GM23338 (cell line): ENCODE measurements at regions not wholly inside any gene's neighbourhood (a gene's known extent, or its start where the extent isn't known, plus 50 kb on each side); places are given as distances from the start of the nearest gene placed in this dataset.

ENCODE experiments used
- ATAC-seq: fragments of 200-7000 bp; cut with Tn5 transposase; 3 replicates; pipeline ENCODE4 v1.9.1; 2020
- DNase-seq: peaks from one replicate; pipeline ENCODE4 v3.0.0-alpha.2; 2015; ENCODE audit warnings: low spot score
- H2AFZ ChIP-seq: fragments of 200-600 bp; sonication (generic); 2 replicates; pipeline ENCODE4 v1.8.0; 2016; ENCODE audit warnings: antibody characterized with exemption, mild to moderate bottlenecking, moderate library complexity
- H3F3A ChIP-seq: fragments of 200-600 bp; sonication (generic); replicated peaks from 2 replicates; pipeline ENCODE4 v1.8.0; 2017; ENCODE audit warnings: antibody characterized with exemption, mixed run types, low read depth
- H3K27ac ChIP-seq: fragments of 200-600 bp; sonication (generic); 2 replicates; pipeline ENCODE4 v1.6.1; 2016; ENCODE audit warnings: low read depth
- H3K27me3 ChIP-seq: fragments of 200-600 bp; sonication (generic); 2 replicates; pipeline ENCODE4 v1.8.0; 2016; ENCODE audit warnings: mild to moderate bottlenecking, mixed run types, moderate library complexity; ENCODE audit not compliant: insufficient read depth
- H3K36me3 ChIP-seq: fragments of 200-600 bp; sonication (generic); 2 replicates; pipeline ENCODE4 v1.8.0; 2016; ENCODE audit warnings: mild to moderate bottlenecking; ENCODE audit not compliant: insufficient read depth
- H3K4me1 ChIP-seq: fragments of 200-600 bp; sonication (generic); 2 replicates; pipeline ENCODE4 v1.8.0; 2016; ENCODE audit warnings: mild to moderate bottlenecking, moderate library complexity; ENCODE audit not compliant: insufficient read depth
- H3K4me2 ChIP-seq: fragments of 200-600 bp; sonication (generic); 2 replicates; pipeline ENCODE4 v1.7.1; 2017; ENCODE audit warnings: mixed run types
- H3K4me3 ChIP-seq: fragments of 200-600 bp; sonication (generic); 2 replicates; pipeline ENCODE4 v1.6.1; 2016; ENCODE audit warnings: mixed run types
- H3K79me2 ChIP-seq: fragments of 200-600 bp; sonication (generic); replicated peaks from 2 replicates; pipeline ENCODE4 v1.8.0; 2017; ENCODE audit warnings: mild to moderate bottlenecking; ENCODE audit not compliant: insufficient read depth
- H3K9me2 ChIP-seq: fragments of 200-600 bp; sonication (generic); 2 replicates; pipeline ENCODE4 v1.8.0; 2017; ENCODE audit not compliant: insufficient read depth
- H4K20me1 ChIP-seq: fragments of 200-600 bp; sonication (generic); replicated peaks from 2 replicates; pipeline ENCODE4 v1.8.0; 2017; ENCODE audit warnings: mild to moderate bottlenecking; ENCODE audit not compliant: insufficient read depth
- H3K27ac Mint-ChIP-seq: 2 replicates; pipeline ENCODE4 v1.8.0; 2020; ENCODE audit warnings: inconsistent platforms, mild to moderate bottlenecking, moderate library complexity, mixed read lengths
- H3K27me3 Mint-ChIP-seq: 3 replicates; pipeline ENCODE4 v1.8.0; 2022; ENCODE audit warnings: low read depth, mild to moderate bottlenecking, moderate library complexity, mixed read lengths, inconsistent platforms; ENCODE audit not compliant: insufficient read depth, poor library complexity
- H3K36me3 Mint-ChIP-seq: 3 replicates; pipeline ENCODE4 v1.8.0; 2021; ENCODE audit warnings: low read depth, mild to moderate bottlenecking, inconsistent platforms, moderate library complexity, mixed read lengths
- H3K4me1 Mint-ChIP-seq: 3 replicates; pipeline ENCODE4 v1.8.0; 2020; ENCODE audit warnings: mild to moderate bottlenecking, inconsistent platforms, mixed read lengths
- H3K4me3 Mint-ChIP-seq: 3 replicates; pipeline ENCODE4 v1.8.0; 2021; ENCODE audit warnings: moderate library complexity, mild to moderate bottlenecking, inconsistent platforms, mixed read lengths
- H3K9me3 Mint-ChIP-seq: 3 replicates; pipeline ENCODE4 v1.8.0; 2020; ENCODE audit warnings: moderate library complexity, mild to moderate bottlenecking, inconsistent platforms, mixed read lengths
- CREB1 ChIP-seq: fragments of 250-450 bp; sonication (Bioruptor Pico); IDR thresholded peaks from 2 replicates; pipeline ENCODE4 v1.5.0; 2020; ENCODE audit warnings: low read depth, mild to moderate bottlenecking, moderate library complexity
- EZH2 ChIP-seq: fragments of 200-600 bp; sonication (generic); IDR thresholded peaks from one replicate; pipeline ENCODE4 v1.8.0; 2017; ENCODE audit warnings: antibody characterized with exemption, mild to moderate bottlenecking, low read depth; ENCODE audit not compliant: unreplicated experiment
- EZH2phosphoT487 ChIP-seq: fragments of 200-600 bp; sonication (generic); IDR thresholded peaks from one replicate; pipeline ENCODE4 v1.8.1; 2018; ENCODE audit warnings: antibody characterized with exemption; ENCODE audit not compliant: unreplicated experiment
- JUNB ChIP-seq: IDR thresholded peaks from one replicate; pipeline ENCODE4 v1.6.1; 2016; ENCODE audit warnings: antibody characterized with exemption; ENCODE audit not compliant: unreplicated experiment
- NANOG ChIP-seq: IDR thresholded peaks from 2 replicates; pipeline ENCODE4 v1.6.1; 2016; ENCODE audit warnings: antibody characterized with exemption, borderline replicate concordance
- POLR2AphosphoS5 ChIP-seq: IDR thresholded peaks from 2 replicates; pipeline ENCODE4 v1.6.1; 2016; ENCODE audit warnings: antibody characterized with exemption, low read depth
- STAT1 ChIP-seq: IDR thresholded peaks from one replicate; pipeline ENCODE4 v1.6.1; 2016; ENCODE audit warnings: antibody characterized with exemption; ENCODE audit not compliant: unreplicated experiment
- ZNF114 ChIP-seq: fragments of 250-450 bp; sonication (Bioruptor Pico); IDR thresholded peaks from 2 replicates; pipeline ENCODE4 v1.5.0; 2020; ENCODE audit warnings: mild to moderate bottlenecking, moderate library complexity
- ZNF331 ChIP-seq: fragments of 250-450 bp; sonication (Bioruptor Pico); IDR thresholded peaks from 2 replicates; pipeline ENCODE4 v1.5.0; 2020; ENCODE audit warnings: low read depth, mild to moderate bottlenecking, moderate library complexity
- ZNF462 ChIP-seq: fragments of 250-450 bp; sonication (Bioruptor Pico); IDR thresholded peaks from 2 replicates; pipeline ENCODE4 v1.5.0; 2020; ENCODE audit warnings: mild to moderate bottlenecking, moderate library complexity
- TF ChIP-seq, protein P1 (sequence below), 2 experiments: fragments of 200-600 bp in 1 of 2; sonication (generic) in 1 of 2; conservative IDR thresholded peaks; 2 replicates each; pipeline versions ENCODE4 v1.5.1 to v1.6.1; 2016 to 2017; ENCODE audit warnings: antibody characterized with exemption in 2 of 2, low read depth in 2 of 2, mild to moderate bottlenecking in 2 of 2, moderate library complexity in 1 of 2
- TF ChIP-seq, protein P2 (sequence below): IDR thresholded peaks from 2 replicates; pipeline ENCODE4 v1.6.1; 2016; ENCODE audit warnings: antibody characterized with exemption
- TF ChIP-seq, protein P3 (sequence below): IDR thresholded peaks from one replicate; pipeline ENCODE4 v1.6.1; 2018; ENCODE audit warnings: antibody characterized with exemption; ENCODE audit not compliant: unreplicated experiment

DNA sequence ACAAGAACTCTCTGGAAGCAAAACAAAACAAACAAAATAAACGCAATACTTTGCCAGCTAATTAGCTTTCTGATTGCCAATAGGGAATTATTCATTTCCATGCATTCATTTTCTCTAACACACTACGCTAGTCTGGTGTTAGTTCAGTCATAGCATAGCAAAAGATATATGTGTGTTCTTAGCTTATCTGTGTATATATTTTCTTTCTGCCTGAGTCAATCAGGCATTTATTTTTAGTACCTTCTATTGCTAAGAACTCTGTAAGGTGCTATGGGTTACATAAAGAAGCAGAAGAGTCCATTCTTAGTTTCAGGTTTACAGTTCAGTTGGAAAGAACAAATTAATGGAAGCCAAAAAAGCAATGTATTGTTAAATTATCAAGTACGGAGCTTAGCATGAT, 490.9 kb downstream of the KLF5 start:
- Histone ChIP-seq H4K20me1 (no peaks in the 10 kb centered on the region), H3K4me2 (no peak overlapping the region), H3K36me3 (no peaks in the 10 kb centered on the region), H3F3A (no peaks in the 10 kb centered on the region), H3K27me3 (no peaks in the 10 kb centered on the region), H2AFZ (no peak overlapping the region), H3K4me3 (no peak overlapping the region), H3K4me1 (peaks cover 5% of the 10 kb centered on the region; the same call in 1 of the 2 replicates), H3K9me2 (peaks cover 5% of the 10 kb centered on the region; the same call in 1 of the 2 replicates), H3K27ac (no peak overlapping the region), H3K79me2 (no peaks in the 10 kb centered on the region)
- no peak overlapping the region for H3K27ac Mint-ChIP-seq
- TF ChIP-seq EZH2, result no peak
- TF ChIP-seq ZNF331, result no peak
- TF ChIP-seq POLR2AphosphoS5, result no peak
- TF ChIP-seq ZNF462 (CRISPR knock-in tag), result no peak
- no peak for TF ChIP-seq STAT1
- TF ChIP-seq, protein P1, sequence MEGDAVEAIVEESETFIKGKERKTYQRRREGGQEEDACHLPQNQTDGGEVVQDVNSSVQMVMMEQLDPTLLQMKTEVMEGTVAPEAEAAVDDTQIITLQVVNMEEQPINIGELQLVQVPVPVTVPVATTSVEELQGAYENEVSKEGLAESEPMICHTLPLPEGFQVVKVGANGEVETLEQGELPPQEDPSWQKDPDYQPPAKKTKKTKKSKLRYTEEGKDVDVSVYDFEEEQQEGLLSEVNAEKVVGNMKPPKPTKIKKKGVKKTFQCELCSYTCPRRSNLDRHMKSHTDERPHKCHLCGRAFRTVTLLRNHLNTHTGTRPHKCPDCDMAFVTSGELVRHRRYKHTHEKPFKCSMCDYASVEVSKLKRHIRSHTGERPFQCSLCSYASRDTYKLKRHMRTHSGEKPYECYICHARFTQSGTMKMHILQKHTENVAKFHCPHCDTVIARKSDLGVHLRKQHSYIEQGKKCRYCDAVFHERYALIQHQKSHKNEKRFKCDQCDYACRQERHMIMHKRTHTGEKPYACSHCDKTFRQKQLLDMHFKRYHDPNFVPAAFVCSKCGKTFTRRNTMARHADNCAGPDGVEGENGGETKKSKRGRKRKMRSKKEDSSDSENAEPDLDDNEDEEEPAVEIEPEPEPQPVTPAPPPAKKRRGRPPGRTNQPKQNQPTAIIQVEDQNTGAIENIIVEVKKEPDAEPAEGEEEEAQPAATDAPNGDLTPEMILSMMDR (conservative IDR thresholded peaks at IDR 0.05; ENCODE audit: low read depth in 2 of 2), result no peak
- no peak for TF ChIP-seq CREB1
- TF ChIP-seq JUNB, result no peak
- no peak for TF ChIP-seq ZNF114 (CRISPR knock-in tag)
- TF ChIP-seq, protein P2, sequence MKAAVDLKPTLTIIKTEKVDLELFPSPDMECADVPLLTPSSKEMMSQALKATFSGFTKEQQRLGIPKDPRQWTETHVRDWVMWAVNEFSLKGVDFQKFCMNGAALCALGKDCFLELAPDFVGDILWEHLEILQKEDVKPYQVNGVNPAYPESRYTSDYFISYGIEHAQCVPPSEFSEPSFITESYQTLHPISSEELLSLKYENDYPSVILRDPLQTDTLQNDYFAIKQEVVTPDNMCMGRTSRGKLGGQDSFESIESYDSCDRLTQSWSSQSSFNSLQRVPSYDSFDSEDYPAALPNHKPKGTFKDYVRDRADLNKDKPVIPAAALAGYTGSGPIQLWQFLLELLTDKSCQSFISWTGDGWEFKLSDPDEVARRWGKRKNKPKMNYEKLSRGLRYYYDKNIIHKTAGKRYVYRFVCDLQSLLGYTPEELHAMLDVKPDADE, result no peak
- TF ChIP-seq EZH2phosphoT487, result no peak
- TF ChIP-seq NANOG, result no peak
- TF ChIP-seq, protein P3, sequence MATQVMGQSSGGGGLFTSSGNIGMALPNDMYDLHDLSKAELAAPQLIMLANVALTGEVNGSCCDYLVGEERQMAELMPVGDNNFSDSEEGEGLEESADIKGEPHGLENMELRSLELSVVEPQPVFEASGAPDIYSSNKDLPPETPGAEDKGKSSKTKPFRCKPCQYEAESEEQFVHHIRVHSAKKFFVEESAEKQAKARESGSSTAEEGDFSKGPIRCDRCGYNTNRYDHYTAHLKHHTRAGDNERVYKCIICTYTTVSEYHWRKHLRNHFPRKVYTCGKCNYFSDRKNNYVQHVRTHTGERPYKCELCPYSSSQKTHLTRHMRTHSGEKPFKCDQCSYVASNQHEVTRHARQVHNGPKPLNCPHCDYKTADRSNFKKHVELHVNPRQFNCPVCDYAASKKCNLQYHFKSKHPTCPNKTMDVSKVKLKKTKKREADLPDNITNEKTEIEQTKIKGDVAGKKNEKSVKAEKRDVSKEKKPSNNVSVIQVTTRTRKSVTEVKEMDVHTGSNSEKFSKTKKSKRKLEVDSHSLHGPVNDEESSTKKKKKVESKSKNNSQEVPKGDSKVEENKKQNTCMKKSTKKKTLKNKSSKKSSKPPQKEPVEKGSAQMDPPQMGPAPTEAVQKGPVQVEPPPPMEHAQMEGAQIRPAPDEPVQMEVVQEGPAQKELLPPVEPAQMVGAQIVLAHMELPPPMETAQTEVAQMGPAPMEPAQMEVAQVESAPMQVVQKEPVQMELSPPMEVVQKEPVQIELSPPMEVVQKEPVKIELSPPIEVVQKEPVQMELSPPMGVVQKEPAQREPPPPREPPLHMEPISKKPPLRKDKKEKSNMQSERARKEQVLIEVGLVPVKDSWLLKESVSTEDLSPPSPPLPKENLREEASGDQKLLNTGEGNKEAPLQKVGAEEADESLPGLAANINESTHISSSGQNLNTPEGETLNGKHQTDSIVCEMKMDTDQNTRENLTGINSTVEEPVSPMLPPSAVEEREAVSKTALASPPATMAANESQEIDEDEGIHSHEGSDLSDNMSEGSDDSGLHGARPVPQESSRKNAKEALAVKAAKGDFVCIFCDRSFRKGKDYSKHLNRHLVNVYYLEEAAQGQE, result no peak
- peaks cover 4% of the 10 kb centered on the region for H3K27me3 Mint-ChIP-seq
- H3K4me1 Mint-ChIP-seq, result peaks cover 16% of the 10 kb centered on the region; the same call in 2 of the 3 replicates
- no peaks in the 10 kb centered on the region for H3K9me3 Mint-ChIP-seq
- ATAC-seq (no peak), DNase-seq (no peak)
- no peaks in the 10 kb centered on the region for H3K36me3 Mint-ChIP-seq
- no peak overlapping the region for H3K4me3 Mint-ChIP-seq
